ENCODE measurements at regions not wholly inside any gene's neighbourhood (a gene's known extent, or its start where the extent isn't known, plus 50 kb on each side); places are given as distances from the start of the nearest gene placed in this dataset.

GRCh38 chr5:135776457-135776856 is 58.0 kb upstream of the SLC25A48 start:
- TF ChIP-seq, protein P1, sequence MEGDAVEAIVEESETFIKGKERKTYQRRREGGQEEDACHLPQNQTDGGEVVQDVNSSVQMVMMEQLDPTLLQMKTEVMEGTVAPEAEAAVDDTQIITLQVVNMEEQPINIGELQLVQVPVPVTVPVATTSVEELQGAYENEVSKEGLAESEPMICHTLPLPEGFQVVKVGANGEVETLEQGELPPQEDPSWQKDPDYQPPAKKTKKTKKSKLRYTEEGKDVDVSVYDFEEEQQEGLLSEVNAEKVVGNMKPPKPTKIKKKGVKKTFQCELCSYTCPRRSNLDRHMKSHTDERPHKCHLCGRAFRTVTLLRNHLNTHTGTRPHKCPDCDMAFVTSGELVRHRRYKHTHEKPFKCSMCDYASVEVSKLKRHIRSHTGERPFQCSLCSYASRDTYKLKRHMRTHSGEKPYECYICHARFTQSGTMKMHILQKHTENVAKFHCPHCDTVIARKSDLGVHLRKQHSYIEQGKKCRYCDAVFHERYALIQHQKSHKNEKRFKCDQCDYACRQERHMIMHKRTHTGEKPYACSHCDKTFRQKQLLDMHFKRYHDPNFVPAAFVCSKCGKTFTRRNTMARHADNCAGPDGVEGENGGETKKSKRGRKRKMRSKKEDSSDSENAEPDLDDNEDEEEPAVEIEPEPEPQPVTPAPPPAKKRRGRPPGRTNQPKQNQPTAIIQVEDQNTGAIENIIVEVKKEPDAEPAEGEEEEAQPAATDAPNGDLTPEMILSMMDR (IDR thresholded peaks at IDR 0.05) = no peak
- TF ChIP-seq POLR2AphosphoS5 (IDR thresholded peaks at IDR 0.05) = no peak
- no peak for TF ChIP-seq EP300 (IDR thresholded peaks at IDR 0.05; ENCODE audit: low read depth)
